ENCODE measurements at regions not wholly inside any gene's neighbourhood (a gene's known extent, or its start where the extent isn't known, plus 50 kb on each side); places are given as distances from the start of the nearest gene placed in this dataset.
A peak's percentile ranks its signal among the peaks of the same experiment; 100 is the strongest.

DNA sequence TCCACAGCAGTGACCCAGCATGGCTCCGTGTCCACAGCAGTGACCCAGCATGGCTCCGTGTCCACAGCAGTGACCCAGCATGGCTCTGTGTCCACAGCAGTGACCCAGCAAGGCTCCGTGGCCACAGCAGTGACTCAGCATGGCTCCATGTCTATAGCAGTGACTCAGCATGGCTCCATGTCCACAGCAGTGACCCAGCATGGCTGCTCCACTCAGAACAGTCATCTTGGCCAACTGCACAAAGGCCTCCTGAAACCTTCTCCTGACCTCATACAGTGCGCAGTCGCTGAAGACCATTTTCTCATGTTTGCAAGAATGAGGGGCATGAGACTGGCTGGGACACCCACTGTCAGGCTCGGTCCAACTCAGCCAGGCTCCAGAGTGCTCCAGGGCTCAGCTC lies 333.4 kb upstream of the RAB6C start:
- DNase-seq = no peak

GRCh38 chr2:129653246-129653645 lies 326.2 kb upstream of the RAB6C start:
- no peak for DNase-seq

- no peak for DNase-seq
These were observed 325.1 kb upstream of the RAB6C start for GRCh38 chr2:129654331-129654730.

DNA sequence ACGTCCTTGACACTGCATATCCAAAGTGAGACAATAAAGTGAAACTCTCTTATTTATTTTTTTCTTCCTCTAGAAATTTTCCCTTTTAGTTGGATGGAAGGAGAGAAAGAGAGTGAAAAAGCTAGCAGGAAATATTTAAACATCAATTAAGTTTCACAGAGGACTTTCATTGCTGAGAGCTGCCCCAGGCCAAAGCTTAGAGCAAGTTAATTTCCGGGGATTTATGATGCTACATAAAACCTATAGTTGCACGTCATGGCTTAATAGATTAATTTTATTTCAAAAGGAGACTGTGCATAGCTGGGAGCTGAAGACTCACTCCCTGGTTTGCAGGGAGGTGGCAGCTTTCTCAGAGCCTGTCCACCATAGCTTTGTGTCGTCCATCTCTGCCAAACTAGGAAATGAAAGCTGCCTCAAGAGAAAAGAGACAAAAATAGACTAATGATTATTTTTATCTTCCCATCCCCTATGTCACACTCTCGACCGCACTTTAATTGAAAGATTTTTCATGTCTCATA lies 323.3 kb upstream of the RAB6C start:
- no peak for DNase-seq

- DNase-seq = no peak
These were observed 321.0 kb upstream of the RAB6C start for GRCh38 chr2:129658430-129658829.

GRCh38 chr2:129661935-129662334 lies 317.5 kb upstream of the RAB6C start:
- DNase-seq = no peak

GRCh38 chr2:129667577-129667976 lies 311.9 kb upstream of the RAB6C start:
- DNase-seq = no peak

- no peak for DNase-seq
These were observed 306.9 kb upstream of the RAB6C start for GRCh38 chr2:129672521-129672920.

- DNase-seq = no peak
These were observed 306.2 kb upstream of the RAB6C start for GRCh38 chr2:129673234-129673633.

DNA sequence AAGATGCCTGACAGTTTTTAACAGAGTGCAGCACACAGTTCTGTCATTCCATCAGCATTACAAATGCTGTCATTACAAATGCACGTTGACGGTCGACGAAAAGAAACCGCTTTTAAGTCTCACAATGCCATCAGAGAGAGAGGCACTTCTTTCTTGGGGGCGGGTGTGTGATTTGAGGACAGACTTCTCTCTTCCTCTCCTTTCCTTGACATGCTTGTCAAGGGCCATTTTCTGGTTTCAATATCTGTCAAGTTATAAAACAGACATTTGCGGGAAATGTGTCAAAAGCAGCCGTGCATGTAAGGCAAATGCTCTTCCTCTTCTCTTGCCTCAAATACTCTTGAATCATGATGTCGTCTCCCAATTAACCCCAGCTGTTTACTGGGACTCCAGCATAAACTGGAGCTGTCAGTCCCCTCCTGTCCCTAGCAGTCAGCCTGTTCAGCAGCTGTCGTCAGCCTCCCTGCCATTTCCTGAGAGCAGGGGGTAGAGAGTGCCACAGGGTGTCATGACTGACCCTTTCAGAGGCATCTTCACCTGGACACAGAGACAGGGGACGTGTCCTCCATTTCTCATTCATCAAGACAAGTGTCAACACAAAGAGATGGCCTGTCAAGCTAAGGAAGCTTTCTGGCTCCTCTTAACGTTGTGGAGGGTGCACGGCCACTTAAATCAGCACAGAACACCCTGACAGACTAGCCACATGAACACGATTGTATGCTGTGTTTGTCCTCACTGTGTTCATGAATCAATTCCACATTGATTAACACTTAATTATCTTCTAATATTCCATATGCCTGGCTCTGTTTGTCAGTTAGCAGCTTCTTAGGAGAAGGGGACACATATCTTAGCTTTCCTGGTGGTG lies 305.4 kb upstream of the RAB6C start:
- peak; percentile 31 for DNase-seq

- no peak for DNase-seq
These were observed 300.7 kb upstream of the RAB6C start for GRCh38 chr2:129678751-129679150.

GRCh38 chr2:129681788-129682187 lies 297.7 kb upstream of the RAB6C start:
- DNase-seq = no peak

- no peak for DNase-seq
These were observed 289.6 kb upstream of the RAB6C start for GRCh38 chr2:129689653-129690448.

DNA sequence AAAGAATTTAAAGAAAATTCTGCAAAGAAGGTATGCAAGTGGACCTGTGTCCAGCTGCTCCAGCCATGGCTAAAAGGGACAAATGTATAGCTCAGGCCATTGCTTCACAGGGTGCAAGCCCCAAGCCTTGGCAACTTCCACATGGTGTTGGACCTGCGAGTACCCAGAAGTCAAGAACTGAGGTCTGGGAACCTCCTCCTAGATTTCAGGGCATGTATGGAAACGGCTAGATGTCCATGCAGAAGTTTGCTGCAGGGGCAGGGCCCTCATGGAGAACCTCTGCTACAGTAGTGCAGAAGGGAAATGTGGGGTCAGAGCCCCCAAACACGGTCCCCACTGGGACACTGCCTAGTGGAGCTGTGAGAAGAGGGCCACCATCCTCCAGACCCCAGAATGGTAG lies 284.0 kb upstream of the RAB6C start:
- DNase-seq = no peak

DNA sequence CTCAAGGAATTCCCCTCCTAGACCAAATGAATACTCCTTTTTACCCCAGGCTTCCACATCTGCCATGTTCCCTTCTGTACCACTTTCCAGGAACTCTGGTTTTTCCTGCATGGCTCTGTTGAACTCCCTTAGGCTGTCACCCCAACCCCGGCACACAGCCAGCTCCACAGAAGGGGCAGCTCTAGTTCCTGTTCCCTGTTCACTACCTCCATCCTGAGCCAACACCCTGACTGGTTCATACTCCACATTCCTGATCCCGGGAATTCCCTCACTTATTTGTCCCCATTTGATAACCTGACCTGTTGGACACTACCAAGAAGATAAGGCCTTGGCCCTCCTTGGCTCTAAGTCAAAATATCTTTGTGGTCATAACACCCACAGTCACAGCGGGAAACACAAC lies 280.9 kb upstream of the RAB6C start:
- no peak for DNase-seq

GRCh38 chr2:129699781-129700573 lies 279.5 kb upstream of the RAB6C start:
- DNase-seq = no peak

DNA sequence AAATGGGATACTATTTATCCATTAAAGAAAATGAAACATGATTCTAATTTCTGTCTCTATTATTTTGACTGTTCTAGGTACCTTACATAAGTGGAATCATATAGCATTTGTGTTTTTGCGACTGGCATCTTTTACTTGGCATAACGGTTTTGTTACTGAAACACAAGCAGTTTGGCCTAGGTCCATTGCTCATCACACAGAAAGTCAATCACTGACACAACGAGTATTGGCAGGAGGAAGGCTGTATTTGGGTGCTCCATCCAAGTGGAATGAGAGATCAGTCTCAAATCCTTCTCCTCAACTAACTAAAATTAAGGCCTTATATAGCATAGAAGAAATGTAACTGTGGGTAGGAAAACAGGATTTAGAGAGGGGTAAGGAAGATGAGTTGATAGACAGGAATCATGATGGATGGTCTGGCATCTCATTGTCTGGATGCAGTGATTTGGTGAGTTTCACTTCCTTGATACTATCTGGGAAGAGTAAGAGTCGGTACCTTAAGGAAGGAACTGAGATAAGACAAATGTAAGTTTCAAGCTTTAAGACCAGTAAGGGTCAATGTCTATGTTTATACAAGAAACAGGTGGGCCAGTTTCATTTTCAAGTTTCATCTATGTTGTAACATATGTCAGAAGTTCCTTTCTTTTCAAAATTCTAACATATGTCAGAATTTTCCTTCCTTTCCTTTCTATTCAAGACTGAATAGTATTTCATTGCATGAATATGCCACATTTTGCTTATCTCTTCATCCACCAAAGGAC lies 276.9 kb upstream of the RAB6C start:
- DNase-seq = no peak

DNA sequence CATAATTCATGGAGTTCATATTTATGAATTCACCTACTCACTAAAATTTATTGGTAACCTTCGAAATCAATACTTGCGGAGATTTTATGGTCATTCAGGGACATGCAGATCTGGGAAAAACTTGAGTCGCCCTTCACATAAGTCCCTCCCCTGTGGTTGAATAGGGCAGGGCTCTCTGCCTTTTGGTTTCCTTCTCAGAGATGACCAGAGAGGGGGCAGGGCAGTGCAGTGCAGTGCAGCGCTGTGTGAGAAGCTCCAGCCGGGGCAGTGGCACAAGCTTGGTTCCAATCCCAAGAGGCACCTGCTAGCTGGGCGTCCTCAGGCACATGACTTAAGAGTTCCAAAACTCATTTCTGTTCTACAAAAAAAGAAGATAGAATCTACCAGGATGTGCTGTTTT lies 274.4 kb upstream of the RAB6C start:
- no peak for DNase-seq

DNA sequence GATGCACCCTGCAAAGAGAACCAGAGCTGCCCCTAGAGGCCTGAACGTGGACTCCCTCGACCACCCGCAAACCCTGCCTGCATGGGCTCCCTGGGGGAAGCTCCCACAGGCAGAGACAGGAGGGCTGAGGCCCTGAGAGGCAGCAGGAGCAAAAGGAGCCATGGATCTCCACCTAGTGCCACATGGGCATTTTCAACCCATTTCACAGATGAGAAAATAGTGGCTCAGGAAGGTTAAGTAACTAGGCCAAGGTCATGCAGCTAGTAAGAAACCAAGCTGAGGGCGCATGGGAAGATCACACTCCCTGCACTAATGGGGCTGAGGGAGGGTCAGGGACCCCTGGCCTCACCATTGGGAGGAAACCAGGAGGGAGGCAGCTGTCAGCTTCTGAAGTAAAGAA lies 271.7 kb upstream of the RAB6C start:
- no peak for DNase-seq

- no peak for DNase-seq
These were observed 271.1 kb upstream of the RAB6C start for GRCh38 chr2:129708221-129708967.
